Spleen (tissue), 11 donors: ENCODE measurements at regions not wholly inside any gene's neighbourhood (a gene's known extent, or its start where the extent isn't known, plus 50 kb on each side); places are given as distances from the start of the nearest gene placed in this dataset.

ENCODE experiments used
- DNase-seq: peaks from one replicate; pipeline ENCODE4 v3.0.0-alpha.2; 2020
- H3K27ac ChIP-seq, 8 donors: fragments of 200-600 bp; sonication (generic) in 7 of 8; 1 replicate in 4 of 8; 2 replicates in 4 of 8; pipeline versions ENCODE4 v1.5.0 to v1.8.0; 2016 to 2021; ENCODE audit warnings: inconsistent platforms in 4 of 8, mild to moderate bottlenecking in 4 of 8, moderate library complexity in 1 of 8
- H3K27me3 ChIP-seq, 7 donors: fragments of 200-600 bp; sonication (generic) in 6 of 7; replicated peaks in 1 of 7; 1 replicate in 4 of 7; 2 replicates in 3 of 7; pipeline versions ENCODE4 v1.5.0 to v1.8.0; 2016 to 2021; ENCODE audit warnings: inconsistent platforms in 3 of 7, mild to moderate bottlenecking in 1 of 7
- H3K36me3 ChIP-seq, 6 donors: fragments of 200-600 bp; sonication (generic) in 5 of 6; 1 replicate in 4 of 6; 2 replicates in 2 of 6; pipeline versions ENCODE4 v1.5.0 to v1.8.0; 2016 to 2021; ENCODE audit warnings: inconsistent platforms in 2 of 6
- H3K4me1 ChIP-seq, 6 donors: fragments of 200-600 bp; sonication (generic) in 5 of 6; 1 replicate in 3 of 6; 2 replicates in 3 of 6; pipeline versions ENCODE4 v1.5.0 to v1.8.0; 2016 to 2021; ENCODE audit warnings: inconsistent platforms in 3 of 6
- H3K4me3 ChIP-seq, 8 donors: fragments of 200-600 bp; sonication (generic) in 7 of 8; 1 replicate in 4 of 8; 2 replicates in 4 of 8; pipeline versions ENCODE4 v1.5.0 to v1.8.0; 2016 to 2021; ENCODE audit warnings: inconsistent platforms in 4 of 8, mild to moderate bottlenecking in 4 of 8, moderate library complexity in 2 of 8
- H3K9me3 ChIP-seq, 8 donors: fragments of 200-600 bp; sonication (generic) in 7 of 8; 1 replicate in 4 of 8; 2 replicates in 4 of 8; pipeline versions ENCODE4 v1.5.0 to v1.8.0; 2016 to 2021; ENCODE audit warnings: inconsistent platforms in 4 of 8
- CTCF ChIP-seq, 11 experiments: fragments of 200-600 bp in 7 of 11; fragments of 450-650 bp in 4 of 11; sonication (generic) in 4 of 11; IDR thresholded peaks in 8 of 11; conservative IDR thresholded peaks in 3 of 11; 1 replicate in 7 of 11; 2 replicates in 4 of 11; pipeline versions ENCODE4 v1.4.0 to v1.8.0; 2016 to 2021; ENCODE audit warnings: antibody characterized with exemption in 11 of 11, inconsistent platforms in 4 of 11, mild to moderate bottlenecking in 1 of 11
- POLR2A ChIP-seq, 3 donors: fragments of 450-650 bp; IDR thresholded peaks; one replicate each; pipeline ENCODE4 v1.5.1; 2017; ENCODE audit warnings: antibody characterized with exemption in 3 of 3, mild to moderate bottlenecking in 1 of 3
- POLR2AphosphoS5 ChIP-seq, 3 donors: sonication (generic); formaldehyde crosslinking; IDR thresholded peaks; one replicate each; pipeline ENCODE4 v1.5.1; 2017; ENCODE audit warnings: antibody characterized with exemption in 3 of 3
- WGBS, 5 donors: extraction: QIAGEN DNeasy Blood & Tissue Kit in 3 of 5; methylation state at CpG; one replicate each; pipeline versions ENCODE4 v1.1.5 to v1.1.7; 2013 to 2018; 5-methylcytosine and 5-hydroxymethylcytosine counted together
- intact Hi-C: fragments of 100-400 bp; cut with DNase I; formaldehyde crosslinking; loops from one replicate; pipeline ENCODE4 v1.15.0; 2023; ENCODE audit warnings: low total_unique reads
- donor health status: healthy with polysubstance abuse.
- donor health status: DM: no; HTN: no; CAD: no; lungs with moderate emphysema.
- donor health status: DM: no; HTN: no; CAD: no.
- donor health status: Bipolar disorder and iron deficiency.
- donor health status: healthy.
- donor health status: DM: no; HTN: no; CAD: no.
- donor health status: DM: yes; HTN: yes; CAD: no.

- intact Hi-C loops = no loop called here
- H3K4me1 ChIP-seq = no peaks in the 10 kb centered on the region
- TF ChIP-seq CTCF (IDR thresholded peaks at IDR 0.05 in 8 of 11, conservative IDR thresholded peaks at IDR 0.05 in 3 of 11) (no peak), POLR2AphosphoS5 (IDR thresholded peaks at IDR 0.05) (no peak), POLR2A (IDR thresholded peaks at IDR 0.05) (no peak)
- no peak overlapping the region for H3K27ac ChIP-seq
- no peak overlapping the region for H3K4me3 ChIP-seq
- no peaks in the 10 kb centered on the region for H3K9me3 ChIP-seq
- 68 to 92% (median 85%) methylated on average over 5 of the region's 5 CpGs for whole genome bisulfite sequencing, 5 donors
- H3K27me3 ChIP-seq = no peaks in the 10 kb centered on the region
- H3K36me3 ChIP-seq = no peaks in the 10 kb centered on the region
- no peak for DNase-seq
Observed at GRCh38 chr14:84453307-84453950, 1076.5 kb upstream of the FLRT2 start.

- Histone ChIP-seq H3K27ac (no peak overlapping the region), H3K9me3 (no peaks in the 10 kb centered on the region), H3K36me3 (no peaks in the 10 kb centered on the region), H3K27me3 (no peaks in the 10 kb centered on the region), H3K4me1 (no peaks in the 10 kb centered on the region), H3K4me3 (no peak overlapping the region)
- WGBS, 5 donors = 81 to 87% (median 83%) methylated on average over 4 of the region's 4 CpGs
- no peak for TF ChIP-seq POLR2A (IDR thresholded peaks at IDR 0.05)
- TF ChIP-seq POLR2AphosphoS5 (IDR thresholded peaks at IDR 0.05) = no peak
- no peak for TF ChIP-seq CTCF (IDR thresholded peaks at IDR 0.05 in 8 of 11, conservative IDR thresholded peaks at IDR 0.05 in 3 of 11)
- no peak for DNase-seq
- intact Hi-C loops = no loop called here
Observed at GRCh38 chr14:84454114-84454513, 1075.8 kb upstream of the FLRT2 start.

DNA sequence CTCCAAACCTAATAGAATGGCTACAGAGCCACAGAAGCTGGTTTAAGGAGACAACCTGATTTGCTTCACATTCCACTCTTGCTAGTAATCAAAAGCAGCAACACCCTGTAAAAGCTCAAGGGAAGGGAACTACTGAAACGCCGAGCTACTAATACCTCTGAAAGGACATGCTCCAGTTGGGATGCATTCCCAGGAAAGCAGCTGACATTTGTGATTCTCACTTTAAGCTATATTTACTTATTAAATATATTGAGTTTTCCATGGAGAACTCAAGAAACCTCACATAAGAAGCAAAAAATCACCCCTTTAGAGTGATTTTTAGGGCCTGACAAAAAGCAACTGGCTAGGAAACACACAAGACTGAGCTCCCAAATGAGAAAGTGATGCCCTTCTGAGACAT, 1073.0 kb upstream of the FLRT2 start:
- no peaks in the 10 kb centered on the region for H3K36me3 ChIP-seq
- no peak for TF ChIP-seq POLR2A (IDR thresholded peaks at IDR 0.05)
- TF ChIP-seq CTCF (IDR thresholded peaks at IDR 0.05 in 8 of 11, conservative IDR thresholded peaks at IDR 0.05 in 3 of 11) = no peak
- TF ChIP-seq POLR2AphosphoS5 (IDR thresholded peaks at IDR 0.05) = no peak
- no peak for DNase-seq

GRCh38 chr14:84458881-84459280, 1071.1 kb upstream of the FLRT2 start:
- intact Hi-C loops = no loop called here
- H3K9me3 ChIP-seq = no peaks in the 10 kb centered on the region
- no peaks in the 10 kb centered on the region for H3K36me3 ChIP-seq
- TF ChIP-seq POLR2AphosphoS5 (IDR thresholded peaks at IDR 0.05) (no peak), POLR2A (IDR thresholded peaks at IDR 0.05) (no peak), CTCF (IDR thresholded peaks at IDR 0.05 in 8 of 11, conservative IDR thresholded peaks at IDR 0.05 in 3 of 11) (no peak)
- H3K4me1 ChIP-seq = no peaks in the 10 kb centered on the region
- H3K27me3 ChIP-seq = no peaks in the 10 kb centered on the region
- H3K27ac ChIP-seq = no peak overlapping the region
- H3K4me3 ChIP-seq = no peak overlapping the region
- 38 to 61% (median 49%) methylated on average over 1 of the region's 1 CpG for WGBS, 5 donors
- no peak for DNase-seq

More for the DNA sequence above, 1073.0 kb upstream of the FLRT2 start:
- Histone ChIP-seq H3K4me3 (no peak overlapping the region), H3K27ac (no peak overlapping the region), H3K9me3 (no peaks in the 10 kb centered on the region), H3K27me3 (no peaks in the 10 kb centered on the region), H3K4me1 (no peaks in the 10 kb centered on the region)
- WGBS, 5 donors = 84 to 96% (median 94%) methylated on average over 2 of the region's 2 CpGs
- intact Hi-C loops = no loop called here
